Transverse colon (tissue), 4 donors: ENCODE measurements at regions not wholly inside any gene's neighbourhood (a gene's known extent, or its start where the extent isn't known, plus 50 kb on each side); places are given as distances from the start of the nearest gene placed in this dataset.

ENCODE experiments used
- DNase-seq: peaks from one replicate; pipeline ENCODE4 v3.0.0-alpha.2; 2019
- H3K27ac ChIP-seq, 4 donors: fragments of 200-600 bp; sonication (generic); 2 replicates each; pipeline ENCODE4 v1.5.1; 2016 to 2018; ENCODE audit warnings: inconsistent platforms in 4 of 4
- H3K27me3 ChIP-seq: fragments of 200-600 bp; sonication (generic); 2 replicates; pipeline ENCODE4 v1.5.1; 2017; ENCODE audit warnings: inconsistent platforms
- H3K36me3 ChIP-seq, 4 donors: fragments of 200-600 bp; sonication (generic); 2 replicates each; pipeline ENCODE4 v1.5.1; 2017 to 2019; ENCODE audit warnings: inconsistent platforms in 4 of 4
- H3K4me1 ChIP-seq, 4 donors: fragments of 200-600 bp; sonication (generic); 2 replicates each; pipeline ENCODE4 v1.5.1; 2017 to 2020; ENCODE audit warnings: inconsistent platforms in 4 of 4
- H3K4me3 ChIP-seq, 4 donors: fragments of 200-600 bp; sonication (generic); 1 replicate in 1 of 4; 2 replicates in 3 of 4; pipeline versions ENCODE4 v1.5.1 to v1.6.1; 2017 to 2019; ENCODE audit warnings: inconsistent platforms in 4 of 4
- H3K9me3 ChIP-seq, 2 donors: fragments of 200-600 bp; sonication (generic); 2 replicates each; pipeline ENCODE4 v1.5.1; 2017 to 2019; ENCODE audit warnings: inconsistent platforms in 2 of 2
- CTCF ChIP-seq, 5 experiments: fragments of 200-600 bp in 3 of 5; fragments of 450-650 bp in 2 of 5; sonication (generic) in 3 of 5; IDR thresholded peaks; 1 replicate in 2 of 5; 2 replicates in 3 of 5; pipeline ENCODE4 v1.5.1; 2016 to 2017; ENCODE audit warnings: antibody characterized with exemption in 5 of 5, inconsistent platforms in 3 of 5, mild to moderate bottlenecking in 2 of 5, moderate library complexity in 1 of 5
- EP300 ChIP-seq: sonication (generic); formaldehyde crosslinking; IDR thresholded peaks from one replicate; pipeline ENCODE4 v1.6.1; 2017; ENCODE audit warnings: antibody characterized with exemption, low read depth
- POLR2A ChIP-seq: fragments of 450-650 bp; IDR thresholded peaks from one replicate; pipeline ENCODE4 v1.6.1; 2016; ENCODE audit warnings: antibody characterized with exemption, mild to moderate bottlenecking, moderate library complexity
- POLR2AphosphoS5 ChIP-seq, 3 donors: sonication (generic); formaldehyde crosslinking; IDR thresholded peaks; one replicate each; pipeline ENCODE4 v1.6.1; 2016; ENCODE audit warnings: antibody characterized with exemption in 3 of 3
- WGBS, 2 donors: methylation state at CpG; one replicate each; pipeline ENCODE4 v1.1.5; 2018; ENCODE audit warnings: low coverage in 1 of 2; 5-methylcytosine and 5-hydroxymethylcytosine counted together
- in situ Hi-C, 4 donors: fragments of 200-750 bp; cut with MboI; loops; one replicate each; pipeline versions ENCODE4 v1.15.0 to v1.15.1; 2017; ENCODE audit warnings: low sequenced_read_pairs in 3 of 4, low pct_ligation_motif_present in 1 of 4, low pct_unique_long_range_greater_than_20kb in 1 of 4
- intact Hi-C: fragments of 100-400 bp; cut with DNase I; formaldehyde crosslinking; loops from one replicate; pipeline ENCODE4 v1.15.1; 2023; ENCODE audit warnings: low total_unique reads

- in situ Hi-C loops, result no loop called here
- H3K27me3 ChIP-seq, result peaks cover 6% of the 10 kb centered on the region
- peaks cover 0 to 7% (median 0%) of the 10 kb centered on the region in 4 donors for H3K4me1 ChIP-seq
- intact Hi-C loops, result no loop called here
- no peaks in the 10 kb centered on the region for H3K36me3 ChIP-seq
- TF ChIP-seq POLR2A, result no peak
- no peak for TF ChIP-seq POLR2AphosphoS5 (IDR thresholded peaks at IDR 0.05)
- no peak for TF ChIP-seq CTCF (IDR thresholded peaks at IDR 0.05)
- TF ChIP-seq EP300, result no peak
- H3K9me3 ChIP-seq, result peaks cover 0 to 5% of the 10 kb centered on the region in 2 donors
- no peak overlapping the region for H3K27ac ChIP-seq
- WGBS, 2 donors, result 90 to 100% methylated on average over 1 to 5 of the region's 5 CpGs
- no peak for DNase-seq
- H3K4me3 ChIP-seq, result no peak overlapping the region
Measured at GRCh38 chr9:134247918-134248631, 78.2 kb upstream of the RXRA start.

GRCh38 chr9:134251296-134252069 lies 74.8 kb upstream of the RXRA start:
- TF ChIP-seq EP300 (no peak), CTCF (IDR thresholded peaks at IDR 0.05) (no peak)
- in situ Hi-C loops, result no loop called here
- 68 to 79% methylated on average over 6 to 26 of the region's 33 CpGs for WGBS, 2 donors
- H3K4me1 ChIP-seq, result no peaks in the 10 kb centered on the region
- intact Hi-C loops, result no loop called here
- no peak overlapping the region for H3K4me3 ChIP-seq
- H3K27me3 ChIP-seq, result peaks cover 4% of the 10 kb centered on the region
- H3K27ac ChIP-seq, result no peak overlapping the region
- no peak for DNase-seq
- no peaks in the 10 kb centered on the region for H3K36me3 ChIP-seq
- H3K9me3 ChIP-seq, result peaks cover 0 to 5% of the 10 kb centered on the region in 2 donors

- Histone ChIP-seq H3K27me3 (peaks cover 4% of the 10 kb centered on the region), H3K4me3 (no peak overlapping the region), H3K9me3 (peaks cover 0 to 5% of the 10 kb centered on the region in 2 donors), H3K4me1 (no peaks in the 10 kb centered on the region), H3K36me3 (no peaks in the 10 kb centered on the region), H3K27ac (no peak overlapping the region)
- intact Hi-C loops (no loop called here), in situ Hi-C loops (no loop called here)
- TF ChIP-seq CTCF (IDR thresholded peaks at IDR 0.05) (no peak), EP300 (no peak), POLR2AphosphoS5 (IDR thresholded peaks at IDR 0.05) (no peak), POLR2A (no peak)
- WGBS, 2 donors, result 71% methylated on average over 23 of the region's 23 CpGs; no CpG with 5 or more reads in 1 of the 2 donors
- DNase-seq, result no peak
Measured at GRCh38 chr9:134252084-134252830, 74.0 kb upstream of the RXRA start.

GRCh38 chr9:134253606-134254205 lies 72.5 kb upstream of the RXRA start:
- Histone ChIP-seq H3K9me3 (no peaks in the 10 kb centered on the region), H3K27ac (no peak overlapping the region), H3K36me3 (no peaks in the 10 kb centered on the region), H3K4me3 (no peak overlapping the region), H3K4me1 (no peaks in the 10 kb centered on the region), H3K27me3 (peaks cover 4% of the 10 kb centered on the region)
- intact Hi-C loops, result no loop called here
- TF ChIP-seq EP300 (no peak), POLR2AphosphoS5 (IDR thresholded peaks at IDR 0.05) (no peak)
- in situ Hi-C loops, result no loop called here
- DNase-seq, result no peak
- 65 to 68% methylated on average over 4 of the region's 4 CpGs for WGBS, 2 donors
